ENCODE measurements at regions not wholly inside any gene's neighbourhood (a gene's known extent, or its start where the extent isn't known, plus 50 kb on each side); places are given as distances from the start of the nearest gene placed in this dataset.
A peak's percentile ranks its signal among the peaks of the same experiment; 100 is the strongest.

DNA sequence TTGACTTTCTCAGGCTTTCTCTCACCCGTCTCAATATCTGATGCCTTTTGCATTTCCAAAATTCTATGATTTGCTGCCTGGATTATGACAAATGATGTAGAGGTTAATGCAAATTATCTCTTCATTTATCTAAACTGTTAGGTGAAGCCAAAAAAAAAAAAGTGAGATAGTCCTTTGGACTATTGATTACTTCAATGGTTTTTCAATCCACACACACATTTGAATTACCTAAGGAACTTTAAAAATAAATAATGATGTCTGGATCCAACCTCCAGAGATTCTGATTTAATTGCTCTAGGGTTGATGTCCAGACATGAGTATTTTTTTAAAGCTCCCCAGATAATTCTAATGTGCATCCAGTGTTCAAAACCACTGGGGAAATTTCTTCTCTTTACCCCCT, 379.4 kb downstream of the SPATA31D1 start:
- H3K4me3 ChIP-seq (ENCODE audit: low read length), result no peak overlapping the region
- no peak for DNase-seq (ENCODE audit: low read depth)
- TF ChIP-seq, protein P1, sequence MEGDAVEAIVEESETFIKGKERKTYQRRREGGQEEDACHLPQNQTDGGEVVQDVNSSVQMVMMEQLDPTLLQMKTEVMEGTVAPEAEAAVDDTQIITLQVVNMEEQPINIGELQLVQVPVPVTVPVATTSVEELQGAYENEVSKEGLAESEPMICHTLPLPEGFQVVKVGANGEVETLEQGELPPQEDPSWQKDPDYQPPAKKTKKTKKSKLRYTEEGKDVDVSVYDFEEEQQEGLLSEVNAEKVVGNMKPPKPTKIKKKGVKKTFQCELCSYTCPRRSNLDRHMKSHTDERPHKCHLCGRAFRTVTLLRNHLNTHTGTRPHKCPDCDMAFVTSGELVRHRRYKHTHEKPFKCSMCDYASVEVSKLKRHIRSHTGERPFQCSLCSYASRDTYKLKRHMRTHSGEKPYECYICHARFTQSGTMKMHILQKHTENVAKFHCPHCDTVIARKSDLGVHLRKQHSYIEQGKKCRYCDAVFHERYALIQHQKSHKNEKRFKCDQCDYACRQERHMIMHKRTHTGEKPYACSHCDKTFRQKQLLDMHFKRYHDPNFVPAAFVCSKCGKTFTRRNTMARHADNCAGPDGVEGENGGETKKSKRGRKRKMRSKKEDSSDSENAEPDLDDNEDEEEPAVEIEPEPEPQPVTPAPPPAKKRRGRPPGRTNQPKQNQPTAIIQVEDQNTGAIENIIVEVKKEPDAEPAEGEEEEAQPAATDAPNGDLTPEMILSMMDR (IDR thresholded peaks at IDR 0.05; ENCODE audit: insufficient read depth, low read depth, low read length, missing control alignments), result no peak

DNA sequence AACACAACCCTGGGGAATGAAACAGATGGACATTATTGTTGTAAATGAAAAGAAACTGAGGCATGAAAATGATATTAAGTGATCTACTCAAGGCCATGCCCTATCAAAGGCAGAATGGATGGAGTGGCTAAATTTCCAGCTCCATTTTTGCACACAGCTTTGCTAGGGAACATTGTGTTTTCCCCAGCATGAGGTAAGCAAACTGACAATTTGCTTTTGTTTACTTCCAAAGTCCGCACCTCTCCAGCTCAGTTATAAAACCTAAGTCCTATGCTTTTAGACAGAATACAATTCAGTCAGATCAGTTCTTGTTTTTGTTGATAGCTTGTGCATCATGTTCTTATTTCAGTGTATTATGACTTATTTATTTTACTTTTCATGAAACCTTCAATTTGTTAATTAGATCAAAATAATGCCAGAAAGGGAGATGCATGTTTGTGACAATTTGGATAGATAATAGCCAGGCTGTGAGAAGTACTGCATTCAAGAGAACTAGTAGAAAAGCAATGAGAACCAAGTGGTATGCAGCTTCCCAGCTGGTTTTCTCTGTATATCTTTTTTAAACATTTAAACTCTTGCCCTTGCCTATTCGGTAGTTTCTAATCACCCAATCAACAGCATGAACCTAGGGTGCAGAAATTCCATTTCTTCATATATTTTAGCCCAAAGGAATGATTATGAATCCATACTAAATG, 380.8 kb downstream of the SPATA31D1 start:
- TF ChIP-seq, protein P1 (IDR thresholded peaks at IDR 0.05; ENCODE audit: insufficient read depth, low read depth, low read length, missing control alignments), result no peak

DNA sequence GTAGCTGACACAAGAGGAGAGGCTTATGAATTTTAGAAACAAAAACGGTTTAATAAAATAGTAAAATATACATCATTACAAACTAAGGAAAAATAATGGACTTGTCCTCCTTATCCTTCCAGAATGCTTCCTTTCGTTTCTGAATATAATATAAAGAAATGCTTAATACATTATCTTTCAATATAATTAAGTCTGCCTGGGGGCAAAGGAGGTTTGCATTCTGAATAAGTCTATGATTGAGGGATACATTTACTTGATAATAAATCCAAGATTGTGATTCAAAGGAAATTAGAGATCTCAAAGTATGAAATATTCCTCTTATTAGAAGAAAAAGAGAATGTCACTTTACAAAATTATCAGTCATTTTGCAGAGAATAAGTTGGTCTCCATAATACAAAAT, 386.5 kb downstream of the SPATA31D1 start:
- H3K4me3 ChIP-seq (ENCODE audit: low read length), result no peak overlapping the region
- DNase-seq (ENCODE audit: low read depth), result no peak
- TF ChIP-seq, protein P1 (IDR thresholded peaks at IDR 0.05; ENCODE audit: insufficient read depth, low read depth, low read length, missing control alignments), result no peak

More for the DNA sequence above, 380.8 kb downstream of the SPATA31D1 start:
- no peak for DNase-seq (ENCODE audit: low read depth)
- no peak overlapping the region for H3K4me3 ChIP-seq (ENCODE audit: low read length)

DNA sequence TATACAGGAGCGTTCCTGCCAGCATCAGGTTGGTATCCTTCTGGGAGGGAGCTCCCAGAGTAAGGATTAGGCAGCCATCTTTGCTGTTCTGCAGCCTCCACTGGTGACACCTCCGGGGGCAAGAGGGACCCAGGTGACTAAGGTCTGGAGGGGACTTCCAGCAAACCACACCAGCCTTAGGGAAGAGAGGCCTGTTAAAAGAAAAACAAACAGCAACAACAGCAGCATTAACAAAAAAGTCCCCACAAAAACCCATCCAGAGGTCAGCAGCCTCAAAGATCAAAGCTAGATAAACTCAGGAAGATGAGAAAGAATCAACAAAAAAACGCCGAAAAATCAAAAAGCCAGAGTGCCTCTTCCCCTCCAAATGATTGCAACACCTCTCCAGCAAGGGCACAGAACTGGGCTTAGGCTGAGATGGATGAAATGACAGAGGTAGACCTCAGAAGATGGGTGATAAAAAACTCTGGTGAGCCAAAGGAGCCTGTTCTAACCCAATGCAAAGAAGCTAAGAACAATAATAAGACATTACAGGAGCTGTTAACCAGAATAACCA, 388.2 kb downstream of the SPATA31D1 start:
- H3K4me3 ChIP-seq (ENCODE audit: low read length), result no peak overlapping the region
- DNase-seq (ENCODE audit: low read depth), result peak; percentile 15
- TF ChIP-seq, protein P1 (IDR thresholded peaks at IDR 0.05; ENCODE audit: insufficient read depth, low read depth, low read length, missing control alignments), result no peak

DNA sequence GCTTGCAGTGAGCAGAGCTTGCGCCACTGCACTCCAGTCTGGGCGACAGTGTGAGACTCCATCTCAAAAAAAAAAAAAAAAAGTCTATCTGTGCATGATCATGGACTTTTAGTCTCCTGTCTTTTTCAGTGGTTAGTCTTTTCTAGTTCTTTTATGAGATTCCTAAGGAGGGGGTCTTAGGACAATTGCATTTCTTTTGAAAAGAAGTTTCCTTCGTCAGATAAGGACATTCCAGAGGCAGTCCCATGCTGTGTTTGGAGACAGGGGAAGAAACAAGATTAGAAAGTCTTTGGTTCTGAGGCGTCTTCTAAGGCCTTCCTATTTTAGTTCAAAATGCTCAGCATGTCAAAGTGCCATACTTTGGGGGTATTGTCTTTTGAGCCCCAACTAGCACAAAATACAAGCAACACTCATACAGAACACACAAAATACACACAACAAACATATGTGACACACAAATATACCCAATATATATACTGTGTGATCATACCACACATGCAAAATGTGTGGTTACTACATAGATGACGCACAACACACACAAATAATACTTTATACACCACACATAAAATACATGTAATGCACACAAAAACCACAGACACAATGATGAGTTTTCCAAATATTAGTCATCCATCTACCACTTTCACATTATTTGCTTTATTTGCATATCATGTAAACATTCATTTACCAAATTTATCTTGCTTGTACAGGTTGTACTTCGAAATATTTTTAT, 394.5 kb downstream of the SPATA31D1 start:
- no peak overlapping the region for H3K4me3 ChIP-seq (ENCODE audit: low read length)
- DNase-seq (ENCODE audit: low read depth), result no peak
- TF ChIP-seq, protein P1 (IDR thresholded peaks at IDR 0.05; ENCODE audit: insufficient read depth, low read depth, low read length, missing control alignments), result no peak

DNA sequence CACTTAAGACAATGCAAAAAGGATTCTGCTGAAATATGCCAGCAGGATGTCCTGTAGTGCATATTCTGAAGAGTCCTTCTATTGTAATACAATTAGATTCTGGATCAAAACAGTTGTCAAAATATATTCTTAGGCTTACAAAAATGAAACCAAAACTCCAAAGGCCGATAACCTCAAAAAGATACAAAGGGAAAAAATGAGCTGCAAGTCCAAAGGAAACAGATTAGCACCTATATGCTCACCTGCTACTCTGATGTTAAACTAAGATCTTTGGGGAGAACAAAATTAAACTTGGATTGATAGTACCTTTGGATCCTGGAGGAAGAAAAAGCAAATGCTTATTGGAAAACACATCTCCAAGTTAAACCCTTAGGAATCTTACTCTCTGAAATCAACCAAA, 397.1 kb downstream of the SPATA31D1 start:
- no peak for DNase-seq (ENCODE audit: low read depth)
- no peak overlapping the region for H3K4me3 ChIP-seq (ENCODE audit: low read length)
- TF ChIP-seq, protein P1 (IDR thresholded peaks at IDR 0.05; ENCODE audit: insufficient read depth, low read depth, low read length, missing control alignments), result no peak

All from epithelial cell of esophagus (primary cell).